ENCODE measurements at regions not wholly inside any gene's neighbourhood (a gene's known extent, or its start where the extent isn't known, plus 50 kb on each side); places are given as distances from the start of the nearest gene placed in this dataset.
"Not testable (repeated sequence)": the region's sequence is repeated elsewhere in the genome, so short reads cannot be mapped to it uniquely, and the experiment has no call there.

DNA sequence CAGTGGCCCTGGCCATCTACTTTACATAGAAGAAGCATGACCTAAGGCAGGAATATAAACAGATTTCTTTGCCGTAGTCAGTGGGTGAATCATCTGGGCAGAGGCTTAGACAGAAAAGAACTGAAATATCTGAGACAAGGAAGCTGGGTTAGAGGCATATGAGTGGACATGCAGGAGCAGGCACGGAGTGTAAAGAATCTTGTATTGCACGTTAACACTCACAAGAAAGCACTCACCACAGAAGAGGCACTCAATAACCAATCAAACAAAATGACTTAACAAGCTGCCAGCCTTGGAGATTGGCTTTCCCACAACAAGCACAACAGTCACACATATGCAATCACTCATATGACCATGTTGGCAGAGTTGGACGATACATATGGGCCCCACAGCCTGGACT lies 364.9 kb downstream of the FOXD4L5 start:
- BruUV-seq (replicated peaks); intact Hi-C loops (cut with micrococcal nuclease); H3K4me2 ChIP-seq (ENCODE audit: low read length); H3K4me3 ChIP-seq (replicated peaks in 1 of 2; ENCODE audit: low read depth in 1 of 2, low read length in 2 of 2); H2AFZ ChIP-seq (ENCODE audit: low read depth, low read length, poor library complexity, severe bottlenecking); H3K27ac ChIP-seq (ENCODE audit: low read depth, low read length); DNase-seq (ENCODE audit: low read depth, low spot score); ATAC-seq; CTCF ChIA-PET; RAD21 ChIA-PET (ENCODE audit: low non-redundant PET in 1 of 2, low total read pairs in 2 of 2, uncharacterized antibody in 2 of 2, unreplicated experiment in 2 of 2); H3K79me2 ChIP-seq (ENCODE audit: insufficient read depth, low read length); H3K9ac ChIP-seq (ENCODE audit: low read length); H3K9me3 ChIP-seq (ENCODE audit: control insufficient read depth in 1 of 2, insufficient read depth in 1 of 2, low read depth in 1 of 2, low read length in 2 of 2); H3K4me1 ChIP-seq (ENCODE audit: control insufficient read depth in 1 of 2, insufficient read depth in 2 of 2, low read length in 2 of 2); H3K9me2 ChIP-seq (ENCODE audit: insufficient read depth); H3K27me3 ChIP-seq (ENCODE audit: insufficient read depth, low read length); POLR2A ChIA-PET; H4K20me1 ChIP-seq (ENCODE audit: insufficient read depth); H3K36me3 ChIP-seq (ENCODE audit: control insufficient read depth in 1 of 2, insufficient read depth in 2 of 2, low read length in 2 of 2): not testable (repeated sequence)

DNA sequence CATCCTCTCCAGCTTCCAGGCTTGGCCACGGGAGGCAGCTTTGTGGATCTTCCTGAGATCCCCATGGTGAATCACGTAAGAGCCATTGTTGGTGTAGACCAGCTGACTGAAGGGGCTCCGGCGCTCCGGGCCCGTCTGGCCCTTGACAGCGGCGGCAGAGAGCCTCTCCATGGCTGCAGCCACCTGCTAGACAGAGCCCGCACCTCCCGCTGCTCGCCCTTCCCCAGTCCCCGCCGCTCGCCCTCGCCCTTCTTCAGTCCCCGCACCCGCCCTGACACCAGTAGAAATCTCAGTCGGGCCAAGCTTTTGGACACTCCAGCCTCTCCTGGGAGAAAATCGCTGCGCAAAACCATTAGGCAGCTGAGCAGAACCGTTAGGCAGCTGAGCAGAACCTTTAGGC lies 396.4 kb downstream of the FOXD4L5 start:
- H4K20me1 ChIP-seq (ENCODE audit: insufficient read depth); H3K36me3 ChIP-seq (ENCODE audit: control insufficient read depth in 1 of 2, insufficient read depth in 2 of 2, low read length in 2 of 2); H3K4me2 ChIP-seq (ENCODE audit: low read length); intact Hi-C loops (cut with micrococcal nuclease); CTCF ChIA-PET; H3K9ac ChIP-seq (ENCODE audit: low read length); DNase-seq (ENCODE audit: low read depth, low spot score); H2AFZ ChIP-seq (ENCODE audit: low read depth, low read length, poor library complexity, severe bottlenecking); H3K79me2 ChIP-seq (ENCODE audit: insufficient read depth, low read length); RAD21 ChIA-PET (ENCODE audit: low non-redundant PET in 1 of 2, low total read pairs in 2 of 2, uncharacterized antibody in 2 of 2, unreplicated experiment in 2 of 2); ATAC-seq; BruUV-seq (replicated peaks); H3K9me3 ChIP-seq (ENCODE audit: control insufficient read depth in 1 of 2, insufficient read depth in 1 of 2, low read depth in 1 of 2, low read length in 2 of 2); H3K9me2 ChIP-seq (ENCODE audit: insufficient read depth); H3K4me1 ChIP-seq (ENCODE audit: control insufficient read depth in 1 of 2, insufficient read depth in 2 of 2, low read length in 2 of 2); H3K4me3 ChIP-seq (replicated peaks in 1 of 2; ENCODE audit: low read depth in 1 of 2, low read length in 2 of 2); H3K27me3 ChIP-seq (ENCODE audit: insufficient read depth, low read length); H3K27ac ChIP-seq (ENCODE audit: low read depth, low read length); POLR2A ChIA-PET: not testable (repeated sequence)

DNA sequence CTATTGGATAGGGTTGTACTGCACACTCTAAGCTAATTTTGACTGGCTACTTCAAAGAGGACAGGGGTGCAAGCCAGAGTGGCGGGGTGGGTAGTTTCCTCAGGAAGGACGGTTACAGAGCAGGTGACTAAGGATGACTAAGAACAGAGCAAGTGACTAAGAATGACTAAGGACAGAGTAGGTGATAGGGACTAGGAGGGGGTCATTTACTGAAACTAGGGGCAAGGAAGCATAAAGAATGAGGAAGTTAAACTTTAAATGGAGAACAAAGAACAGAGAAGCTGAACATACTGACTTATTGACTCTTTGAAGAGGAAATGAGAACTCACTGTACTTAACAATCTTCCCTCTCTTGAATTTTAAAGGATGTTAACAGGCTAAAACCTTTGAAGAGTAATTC lies 414.4 kb downstream of the FOXD4L5 start:
- ATAC-seq = not testable (repeated sequence)

More for the DNA sequence above, 414.4 kb downstream of the FOXD4L5 start:
- H4K20me1 ChIP-seq (ENCODE audit: insufficient read depth); intact Hi-C loops (cut with micrococcal nuclease); H3K36me3 ChIP-seq (ENCODE audit: control insufficient read depth in 1 of 2, insufficient read depth in 2 of 2, low read length in 2 of 2); DNase-seq (ENCODE audit: low read depth, low spot score); H3K9me3 ChIP-seq (ENCODE audit: control insufficient read depth in 1 of 2, insufficient read depth in 1 of 2, low read depth in 1 of 2, low read length in 2 of 2); H3K79me2 ChIP-seq (ENCODE audit: insufficient read depth, low read length); H2AFZ ChIP-seq (ENCODE audit: low read depth, low read length, poor library complexity, severe bottlenecking); POLR2A ChIA-PET; H3K4me3 ChIP-seq (replicated peaks in 1 of 2; ENCODE audit: low read depth in 1 of 2, low read length in 2 of 2); H3K27me3 ChIP-seq (ENCODE audit: insufficient read depth, low read length); CTCF ChIA-PET; RAD21 ChIA-PET (ENCODE audit: low non-redundant PET in 1 of 2, low total read pairs in 2 of 2, uncharacterized antibody in 2 of 2, unreplicated experiment in 2 of 2); H3K27ac ChIP-seq (ENCODE audit: low read depth, low read length); BruUV-seq (replicated peaks); H3K4me2 ChIP-seq (ENCODE audit: low read length); H3K9ac ChIP-seq (ENCODE audit: low read length); H3K9me2 ChIP-seq (ENCODE audit: insufficient read depth); H3K4me1 ChIP-seq (ENCODE audit: control insufficient read depth in 1 of 2, insufficient read depth in 2 of 2, low read length in 2 of 2): not testable (repeated sequence)
- TF ChIP-seq SP1 (IDR thresholded peaks at IDR 0.05; ENCODE audit: low read depth) = peak; percentile 42; the same call in 1 of the 2 replicates
- peak; percentile 73 for TF ChIP-seq FOSL1 (IDR thresholded peaks at IDR 0.05; ENCODE audit: low read depth)
- peak; percentile 67 for TF ChIP-seq JUND (IDR thresholded peaks at IDR 0.05)

Data from HCT116 (cell line).